ENCODE measurements at regions not wholly inside any gene's neighbourhood (a gene's known extent, or its start where the extent isn't known, plus 50 kb on each side); places are given as distances from the start of the nearest gene placed in this dataset.
A peak's percentile ranks its signal among the peaks of the same experiment; 100 is the strongest.

- no peak overlapping the region for H3K27ac ChIP-seq
- intact Hi-C loops (cut with DNase I; ENCODE audit: low total_unique reads): loop anchor here (10.0 kb wide), 1 partner anchor 220 kb away; no protein-coding TSS in a partner anchor
- TF ChIP-seq EP300 (IDR thresholded peaks at IDR 0.05; ENCODE audit: low read depth): no peak
- no peak for TF ChIP-seq CTCF (IDR thresholded peaks at IDR 0.05)
- TF ChIP-seq POLR2AphosphoS5 (IDR thresholded peaks at IDR 0.05): no peak
- no peak for TF ChIP-seq POLR2A (IDR thresholded peaks at IDR 0.05)
- in situ Hi-C loops (cut with MboI; ENCODE audit: low pct_ligation_motif_present in 1 of 4, low pct_unique_long_range_greater_than_20kb in 1 of 4, low sequenced_read_pairs in 3 of 4): loop anchor here (10.0 to 25.0 kb wide), 5 partner anchors 210 to 478 kb away; no protein-coding TSS in a partner anchor
- H3K27me3 ChIP-seq: no peaks in the 10 kb centered on the region
- no peaks in the 10 kb centered on the region for H3K36me3 ChIP-seq
- no peak overlapping the region for H3K4me3 ChIP-seq
- WGBS, 2 donors (ENCODE audit: low coverage in 1 of 2): 44 to 52% methylated on average over 5 of the region's 5 CpGs
- DNase-seq: no peak
- no peaks in the 10 kb centered on the region for H3K9me3 ChIP-seq
- peaks cover 0 to 7% (median 1%) of the 10 kb centered on the region in 4 donors for H3K4me1 ChIP-seq
Observed at GRCh38 chr6:137315081-137315480, 95.9 kb upstream of the IFNGR1 start.

GRCh38 chr6:137313928-137314855 is 95.0 kb upstream of the IFNGR1 start:
- in situ Hi-C loops (cut with MboI; ENCODE audit: low pct_ligation_motif_present in 1 of 4, low pct_unique_long_range_greater_than_20kb in 1 of 4, low sequenced_read_pairs in 3 of 4): loop anchor here (5.0 to 25.0 kb wide), 6 partner anchors 209 to 477 kb away; no protein-coding TSS in a partner anchor
- H3K36me3 ChIP-seq: no peaks in the 10 kb centered on the region
- 14 to 16% methylated on average over 7 to 11 of the region's 11 CpGs for WGBS, 2 donors (ENCODE audit: low coverage in 1 of 2)
- peaks cover 0 to 13% (median 7%) of the 10 kb centered on the region in 4 donors for H3K4me1 ChIP-seq
- no peaks in the 10 kb centered on the region for H3K9me3 ChIP-seq
- intact Hi-C loops (cut with DNase I; ENCODE audit: low total_unique reads): loop anchor here (10.0 kb wide), 1 partner anchor 219 kb away; no protein-coding TSS in a partner anchor
- no peaks in the 10 kb centered on the region for H3K27me3 ChIP-seq
- peak; percentile 75 for DNase-seq
- TF ChIP-seq EP300 (IDR thresholded peaks at IDR 0.05; ENCODE audit: low read depth): no peak
- TF ChIP-seq POLR2AphosphoS5 (IDR thresholded peaks at IDR 0.05): no peak
- TF ChIP-seq CTCF (IDR thresholded peaks at IDR 0.05): peak; percentile 76 to 85 (median 83)
- peak overlapping the region in 1 of 4 donors; percentile 6 for H3K4me3 ChIP-seq
- no peak overlapping the region for H3K27ac ChIP-seq

- no peaks in the 10 kb centered on the region for H3K9me3 ChIP-seq
- H3K4me3 ChIP-seq: no peak overlapping the region
- intact Hi-C loops (cut with DNase I; ENCODE audit: low total_unique reads) (loop anchor here (10.0 kb wide), 1 partner anchor 218 kb away; no protein-coding TSS in a partner anchor), in situ Hi-C loops (cut with MboI; ENCODE audit: low pct_ligation_motif_present in 1 of 4, low pct_unique_long_range_greater_than_20kb in 1 of 4, low sequenced_read_pairs in 3 of 4) (loop anchor here (5.0 to 25.0 kb wide), 6 partner anchors 208 to 476 kb away; no protein-coding TSS in a partner anchor)
- no peaks in the 10 kb centered on the region for H3K27me3 ChIP-seq
- 70 to 88% methylated on average over 1 of the region's 1 CpG for WGBS, 2 donors (ENCODE audit: low coverage in 1 of 2)
- no peak for DNase-seq
- no peak overlapping the region for H3K27ac ChIP-seq
- peaks cover 0 to 17% (median 8%) of the 10 kb centered on the region in 4 donors for H3K4me1 ChIP-seq
- no peaks in the 10 kb centered on the region for H3K36me3 ChIP-seq
- no peak for TF ChIP-seq POLR2A (IDR thresholded peaks at IDR 0.05)
- no peak for TF ChIP-seq POLR2AphosphoS5 (IDR thresholded peaks at IDR 0.05)
- no peak for TF ChIP-seq EP300 (IDR thresholded peaks at IDR 0.05; ENCODE audit: low read depth)
- no peak for TF ChIP-seq CTCF (IDR thresholded peaks at IDR 0.05)
Observed at GRCh38 chr6:137313211-137313610, 94.0 kb upstream of the IFNGR1 start.

GRCh38 chr6:137311940-137312339 is 92.8 kb upstream of the IFNGR1 start:
- intact Hi-C loops (cut with DNase I; ENCODE audit: low total_unique reads): loop anchor here (10.0 kb wide), 1 partner anchor 217 kb away; no protein-coding TSS in a partner anchor
- no peaks in the 10 kb centered on the region for H3K36me3 ChIP-seq
- 88 to 89% methylated on average over 1 of the region's 1 CpG for WGBS, 2 donors (ENCODE audit: low coverage in 1 of 2)
- no peak overlapping the region for H3K27ac ChIP-seq
- H3K4me1 ChIP-seq: peaks cover 0 to 17% (median 8%) of the 10 kb centered on the region in 4 donors
- no peak overlapping the region for H3K4me3 ChIP-seq
- in situ Hi-C loops (cut with MboI; ENCODE audit: low pct_ligation_motif_present in 1 of 4, low pct_unique_long_range_greater_than_20kb in 1 of 4, low sequenced_read_pairs in 3 of 4): loop anchor here (5.0 to 25.0 kb wide), 6 partner anchors 207 to 475 kb away; no protein-coding TSS in a partner anchor
- DNase-seq: no peak
- H3K27me3 ChIP-seq: no peaks in the 10 kb centered on the region
- no peak for TF ChIP-seq EP300 (IDR thresholded peaks at IDR 0.05; ENCODE audit: low read depth)
- no peak for TF ChIP-seq POLR2AphosphoS5 (IDR thresholded peaks at IDR 0.05)
- TF ChIP-seq CTCF (IDR thresholded peaks at IDR 0.05): no peak
- TF ChIP-seq POLR2A (IDR thresholded peaks at IDR 0.05): no peak
- H3K9me3 ChIP-seq: no peaks in the 10 kb centered on the region
